ENCODE measurements at regions not wholly inside any gene's neighbourhood (a gene's known extent, or its start where the extent isn't known, plus 50 kb on each side); places are given as distances from the start of the nearest gene placed in this dataset.

DNA sequence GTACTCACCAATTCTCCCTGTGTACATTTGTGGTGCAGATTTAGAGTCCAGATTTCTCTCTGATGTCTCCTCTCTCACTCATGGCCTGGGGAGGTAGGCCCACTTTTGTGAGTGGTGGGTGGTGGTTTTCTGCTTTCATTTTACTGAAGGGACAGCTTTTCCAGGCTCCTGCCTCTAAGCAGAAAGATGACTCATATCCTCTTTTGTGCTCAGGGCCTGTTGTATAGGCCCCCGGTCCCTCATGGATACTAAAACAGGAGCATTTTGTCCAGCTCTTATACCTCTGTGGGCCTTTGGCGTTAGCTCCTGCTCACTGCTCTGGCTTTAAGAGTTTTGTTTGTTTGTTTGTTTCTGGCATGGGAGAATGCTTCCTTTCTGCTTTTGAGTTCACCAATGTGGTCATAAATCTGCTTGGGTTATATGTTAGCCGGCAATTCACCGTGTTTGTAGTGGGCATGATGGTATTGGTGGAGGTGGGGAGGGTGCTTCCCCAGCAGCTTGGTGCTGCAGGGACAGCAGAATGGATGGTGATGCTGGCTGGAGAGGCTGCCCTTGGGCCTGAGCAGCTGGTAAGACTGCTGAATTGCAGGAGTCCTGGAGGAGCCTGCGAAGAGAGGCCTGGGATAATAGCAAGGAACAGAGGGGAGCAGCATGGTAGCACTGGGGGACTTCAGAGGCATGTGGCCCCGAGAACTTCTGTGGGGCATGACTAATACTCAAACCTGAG lies 468.7 kb downstream of the RPS24 start:
- DNase-seq = no peak

- no peak for DNase-seq
These were observed 470.5 kb downstream of the RPS24 start for GRCh38 chr10:78504181-78504580.

GRCh38 chr10:78505657-78506056 lies 472.0 kb downstream of the RPS24 start:
- DNase-seq = no peak

- no peak for DNase-seq
These were observed 473.0 kb downstream of the RPS24 start for GRCh38 chr10:78506614-78507013.

DNA sequence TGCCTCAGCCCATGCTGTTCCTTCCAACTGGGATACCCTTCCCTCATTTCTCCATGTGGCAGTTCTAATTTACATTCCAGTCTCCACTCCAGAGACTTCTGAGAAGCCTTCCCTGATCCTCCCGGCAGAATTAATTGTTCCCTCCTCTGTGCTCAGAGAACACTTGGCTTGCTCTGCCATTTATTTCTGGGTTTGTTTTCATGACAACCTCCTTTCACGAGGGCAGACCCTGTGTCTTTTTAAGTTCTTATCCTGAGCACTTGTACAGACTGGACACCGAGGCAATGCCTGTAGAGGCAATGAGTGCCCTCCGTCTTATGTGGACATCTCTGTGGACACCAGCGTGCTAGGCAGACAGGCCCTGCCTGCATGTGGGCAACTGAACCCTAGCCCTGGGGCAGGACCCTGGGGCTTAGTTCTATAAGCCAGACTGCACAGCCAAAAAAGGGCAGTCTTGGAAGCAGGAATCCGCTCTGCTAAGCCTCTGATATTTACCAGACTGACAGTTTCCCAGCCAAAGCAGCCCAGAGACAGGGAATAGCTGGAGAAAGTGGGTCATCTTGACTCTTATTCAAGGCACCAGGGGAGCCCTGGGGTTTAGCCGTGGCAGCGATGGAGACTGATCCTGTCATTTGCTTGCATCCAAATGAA lies 474.0 kb downstream of the RPS24 start:
- no peak for DNase-seq

DNA sequence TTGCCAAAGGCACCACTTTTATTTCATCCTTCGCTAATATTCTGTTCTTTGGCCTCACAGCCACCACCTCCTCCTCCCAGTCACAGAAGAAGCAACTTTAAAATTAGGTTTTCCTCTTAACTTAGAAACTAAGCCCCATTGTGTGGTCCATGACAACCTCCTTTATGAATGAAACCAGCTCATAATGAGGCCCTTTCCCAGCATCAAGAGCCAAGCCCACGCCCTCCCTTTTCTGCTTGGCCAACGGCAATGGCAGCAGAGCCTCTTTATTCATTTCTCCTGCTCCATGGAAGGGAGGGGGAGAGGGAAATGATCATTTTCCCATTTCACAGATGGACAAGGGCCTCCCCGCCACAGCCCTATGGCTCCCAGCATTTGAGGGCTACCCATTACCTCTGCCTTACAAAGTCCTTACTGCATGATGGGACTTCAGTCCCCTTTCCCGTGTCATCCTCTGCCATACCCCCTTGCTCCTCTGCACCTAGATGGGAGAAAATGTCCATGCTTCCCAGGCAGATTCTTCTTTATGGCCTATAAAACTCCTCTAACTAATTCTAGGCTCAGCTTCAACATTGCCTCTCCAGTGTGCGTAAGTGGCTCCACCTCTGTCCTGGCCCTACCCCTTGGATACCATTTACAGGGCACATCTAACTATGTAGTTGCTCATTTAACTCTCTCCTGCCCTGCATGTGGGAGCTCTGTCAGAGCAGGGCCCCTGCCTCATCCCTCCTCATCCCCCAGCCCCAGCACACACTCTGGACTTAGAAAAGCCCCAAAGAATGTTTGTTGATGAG lies 475.5 kb downstream of the RPS24 start:
- no peak for DNase-seq

DNA sequence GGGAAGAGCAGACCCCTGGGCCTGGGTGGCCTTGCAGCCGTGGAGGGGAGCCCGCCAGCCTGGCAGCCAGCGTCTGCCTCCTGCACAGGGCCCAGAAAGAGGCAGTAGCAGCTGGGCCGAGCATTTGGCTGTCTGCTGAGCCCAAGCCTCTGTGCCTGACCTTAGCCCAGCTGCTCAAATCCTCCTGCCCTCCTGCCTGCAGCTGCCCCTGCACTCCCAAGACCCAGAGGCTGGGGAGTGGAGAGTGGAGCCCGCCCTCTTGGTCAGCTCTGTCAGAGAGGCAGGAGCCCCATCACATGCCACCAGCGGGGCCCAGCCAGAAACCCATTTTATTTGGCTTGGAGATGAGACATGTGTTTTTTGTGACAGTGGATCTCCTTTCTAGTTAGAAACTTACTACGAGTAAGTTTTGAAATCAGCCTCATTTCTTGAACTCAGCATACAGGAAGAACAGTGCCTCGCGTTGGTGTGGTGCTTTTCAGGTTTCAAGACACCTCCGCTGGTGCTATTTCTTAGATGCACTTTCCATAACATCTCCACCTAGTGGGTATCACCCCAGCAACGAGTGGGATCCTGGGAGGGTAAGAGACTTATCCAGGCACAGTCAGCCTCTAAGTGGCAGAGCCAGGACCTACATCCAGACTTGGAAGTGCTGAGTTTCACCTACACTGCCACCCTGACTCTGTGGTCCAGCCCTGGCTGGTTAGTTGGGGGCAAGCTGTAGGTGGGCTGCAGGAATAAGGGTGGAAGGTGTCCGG lies 477.1 kb downstream of the RPS24 start:
- no peak for DNase-seq

DNA sequence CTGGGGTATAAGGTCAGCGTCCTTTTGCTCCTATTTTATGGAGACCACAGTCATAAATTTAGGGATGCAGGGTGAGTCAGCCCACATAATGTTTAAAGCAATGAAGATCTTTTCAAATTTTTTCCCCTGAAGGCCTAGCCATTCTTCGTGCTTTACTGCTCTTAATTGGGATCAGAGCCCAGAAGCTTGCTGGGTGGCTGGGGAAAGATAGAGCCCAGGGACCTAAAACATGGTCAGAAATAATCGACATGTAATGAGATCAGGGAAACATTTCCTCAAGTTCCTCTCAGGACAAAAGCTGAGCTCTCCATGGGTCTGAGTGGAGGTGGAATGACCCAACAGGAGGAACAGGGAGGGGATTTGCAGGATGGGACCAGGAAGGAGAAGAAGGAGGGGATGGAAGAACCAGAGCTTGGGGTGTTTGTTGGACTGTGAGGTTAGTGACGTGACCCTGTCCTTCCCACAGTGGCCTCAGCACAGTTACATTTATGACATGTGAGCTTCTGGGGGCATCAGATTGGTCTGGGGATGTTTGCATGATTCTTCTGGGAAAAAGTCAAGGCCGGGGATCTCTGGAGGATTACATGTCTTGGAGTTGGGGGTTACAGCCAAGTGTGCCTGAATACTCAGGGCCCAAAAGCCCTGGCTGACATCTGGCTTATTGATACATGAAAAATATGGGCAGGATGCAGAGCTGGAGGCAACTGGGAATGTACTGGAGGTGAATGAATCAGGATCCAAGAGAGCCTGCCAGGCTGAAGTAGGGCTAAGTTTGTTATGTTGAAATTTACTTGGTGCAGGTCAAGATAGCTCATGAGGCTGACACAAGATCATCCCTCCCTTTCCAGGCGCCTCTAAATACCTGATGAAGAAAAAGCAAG lies 477.9 kb downstream of the RPS24 start:
- DNase-seq = no peak

- no peak for DNase-seq
These were observed 478.5 kb downstream of the RPS24 start for GRCh38 chr10:78512205-78512550.

- DNase-seq = no peak
These were observed 479.7 kb downstream of the RPS24 start for GRCh38 chr10:78513330-78513729.

DNA sequence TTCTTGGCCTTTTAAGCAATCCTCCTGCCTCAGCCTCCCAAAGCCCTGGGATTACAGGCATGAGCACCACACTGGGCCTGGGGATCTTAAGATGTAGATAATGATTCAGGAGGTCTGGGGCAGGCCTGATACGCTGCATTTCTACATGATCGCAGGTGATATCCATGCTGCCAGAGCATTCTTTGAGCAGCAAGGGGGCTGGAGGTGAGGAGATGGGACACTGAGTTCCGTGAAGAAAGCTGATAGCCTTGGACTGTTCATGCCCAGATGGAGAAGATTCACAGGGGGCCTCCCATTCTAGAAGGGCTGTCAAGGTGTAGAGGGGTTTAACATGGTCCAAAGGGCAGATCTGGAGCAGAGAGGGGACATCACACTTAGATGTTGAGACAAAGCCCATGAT lies 480.3 kb downstream of the RPS24 start:
- no peak for DNase-seq

DNA sequence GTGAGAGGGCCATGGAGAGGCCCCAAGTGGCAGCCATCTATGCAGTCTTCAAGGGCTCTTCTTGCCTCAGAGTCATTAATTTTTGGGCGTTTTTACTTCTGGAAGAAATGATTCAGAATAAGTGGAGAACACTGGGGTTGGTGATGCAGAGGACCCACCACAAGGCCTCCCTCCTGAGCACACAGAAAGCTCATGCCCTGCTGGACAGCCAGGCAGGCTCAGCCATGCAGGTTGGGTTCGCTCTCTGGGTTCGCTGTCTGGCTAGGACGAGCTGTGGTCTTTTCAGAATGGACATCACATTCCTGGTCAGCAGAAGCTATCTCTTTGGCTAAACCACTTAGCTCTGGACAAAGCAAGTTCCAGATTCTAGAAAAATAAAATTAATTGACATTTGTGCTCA lies 480.8 kb downstream of the RPS24 start:
- DNase-seq = no peak

- no peak for DNase-seq
These were observed 481.6 kb downstream of the RPS24 start for GRCh38 chr10:78515038-78515872.

DNA sequence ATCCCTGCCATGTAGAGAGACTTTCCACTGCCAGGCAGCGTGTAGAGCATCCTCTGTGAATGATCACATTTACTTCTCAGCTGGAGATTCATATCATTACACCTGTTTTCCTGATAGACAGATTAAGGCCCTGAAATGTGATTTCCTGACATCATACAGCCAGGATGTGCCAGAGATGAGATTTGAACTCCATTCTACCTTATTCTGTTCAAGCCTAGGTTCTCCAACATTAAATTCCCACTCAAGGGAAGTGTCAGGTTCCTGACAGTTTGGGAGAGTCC lies 482.1 kb downstream of the RPS24 start:
- DNase-seq = no peak

DNA sequence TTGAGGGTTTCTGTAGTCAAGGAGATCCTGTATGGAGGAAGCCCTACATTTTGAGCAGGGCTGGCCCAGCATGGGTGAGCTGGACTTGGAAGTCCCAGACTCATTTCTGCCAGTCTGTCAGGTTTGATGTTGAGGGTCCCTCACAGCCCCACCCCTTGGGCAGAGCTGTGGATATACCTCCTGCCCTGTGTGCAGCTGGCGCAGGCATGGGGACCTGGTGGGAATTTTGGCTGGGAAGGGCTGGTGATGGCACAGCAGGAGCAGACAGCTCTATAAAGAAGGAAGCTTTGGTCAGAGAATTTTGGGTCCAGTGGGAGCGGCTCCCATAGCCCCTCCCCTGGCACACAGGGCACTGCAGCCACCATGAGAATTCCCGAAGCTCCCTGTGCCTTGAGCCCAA lies 482.6 kb downstream of the RPS24 start:
- no peak for DNase-seq

GRCh38 chr10:78516756-78517155 lies 483.1 kb downstream of the RPS24 start:
- DNase-seq = no peak

DNA sequence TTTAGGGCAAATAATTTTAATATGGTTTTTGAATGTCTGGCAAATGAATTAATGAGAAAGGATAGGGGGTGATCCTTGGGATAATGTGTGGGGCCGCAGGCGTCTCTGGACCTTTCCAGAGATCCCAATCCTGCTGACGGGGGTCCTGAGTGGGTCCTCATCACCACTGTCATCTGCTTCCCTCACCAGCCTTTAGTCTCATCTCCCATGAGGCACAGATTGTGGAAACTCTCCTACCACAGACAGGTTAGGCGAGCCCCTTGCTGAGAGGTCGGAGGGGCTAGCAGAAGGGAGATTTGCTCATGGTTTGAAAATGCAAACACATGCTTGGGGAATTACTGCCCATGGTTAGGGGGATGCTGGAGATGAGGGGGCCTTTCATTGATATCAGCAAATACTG lies 484.6 kb downstream of the RPS24 start:
- no peak for DNase-seq

GRCh38 chr10:78520737-78521430 lies 487.2 kb downstream of the RPS24 start:
- DNase-seq = no peak

- DNase-seq = no peak
These were observed 489.8 kb downstream of the RPS24 start for GRCh38 chr10:78523453-78523852.

GRCh38 chr10:78524342-78524741 lies 490.7 kb downstream of the RPS24 start:
- DNase-seq = no peak

- DNase-seq = no peak
These were observed 491.3 kb downstream of the RPS24 start for GRCh38 chr10:78524941-78525340.
